ENCODE measurements at regions not wholly inside any gene's neighbourhood (a gene's known extent, or its start where the extent isn't known, plus 50 kb on each side); places are given as distances from the start of the nearest gene placed in this dataset.

GRCh38 chr10:128551475-128551874 is 425.3 kb upstream of the MKI67 start:
- no peaks in the 10 kb centered on the region for H3K36me3 ChIP-seq (ENCODE audit: control insufficient read depth, insufficient read depth, low read length)
- TF ChIP-seq CTCF (IDR thresholded peaks at IDR 0.05; ENCODE audit: insufficient read depth, low read length, severe bottlenecking) = no peak
- H3K27me3 ChIP-seq (ENCODE audit: control insufficient read depth, insufficient read depth, low read length) = no peaks in the 10 kb centered on the region
- no peak overlapping the region for H3K4me3 ChIP-seq (ENCODE audit: low read depth, low read length)
- FAIRE-seq = no peak
- DNase-seq (ENCODE audit: low read depth) = no peak

GRCh38 chr10:128553755-128554154 is 427.5 kb upstream of the MKI67 start:
- no peaks in the 10 kb centered on the region for H3K27me3 ChIP-seq (ENCODE audit: control insufficient read depth, insufficient read depth, low read length)
- no peaks in the 10 kb centered on the region for H3K36me3 ChIP-seq (ENCODE audit: control insufficient read depth, insufficient read depth, low read length)
- no peak for TF ChIP-seq CTCF (IDR thresholded peaks at IDR 0.05; ENCODE audit: insufficient read depth, low read length, severe bottlenecking)
- no peak for FAIRE-seq
- no peak overlapping the region for H3K4me3 ChIP-seq (ENCODE audit: low read depth, low read length)
- no peak for DNase-seq (ENCODE audit: low read depth)

- no peak overlapping the region for H3K4me3 ChIP-seq (ENCODE audit: low read depth, low read length)
- DNase-seq (ENCODE audit: low read depth) (no peak), FAIRE-seq (no peak)
- no peaks in the 10 kb centered on the region for H3K27me3 ChIP-seq (ENCODE audit: control insufficient read depth, insufficient read depth, low read length)
- TF ChIP-seq CTCF (IDR thresholded peaks at IDR 0.05; ENCODE audit: insufficient read depth, low read length, severe bottlenecking) = no peak
- no peaks in the 10 kb centered on the region for H3K36me3 ChIP-seq (ENCODE audit: control insufficient read depth, insufficient read depth, low read length)
Measured at GRCh38 chr10:128556182-128557110, 430.2 kb upstream of the MKI67 start.

- no peaks in the 10 kb centered on the region for H3K36me3 ChIP-seq (ENCODE audit: control insufficient read depth, insufficient read depth, low read length)
- no peak for DNase-seq (ENCODE audit: low read depth)
- no peak for TF ChIP-seq CTCF (IDR thresholded peaks at IDR 0.05; ENCODE audit: insufficient read depth, low read length, severe bottlenecking)
Measured at GRCh38 chr10:128557149-128557710, 431.0 kb upstream of the MKI67 start.

GRCh38 chr10:128560406-128560805 is 434.2 kb upstream of the MKI67 start:
- FAIRE-seq (no peak), DNase-seq (ENCODE audit: low read depth) (no peak)
- no peak for TF ChIP-seq CTCF (IDR thresholded peaks at IDR 0.05; ENCODE audit: insufficient read depth, low read length, severe bottlenecking)
- no peaks in the 10 kb centered on the region for H3K36me3 ChIP-seq (ENCODE audit: control insufficient read depth, insufficient read depth, low read length)
- H3K27me3 ChIP-seq (ENCODE audit: control insufficient read depth, insufficient read depth, low read length) = no peaks in the 10 kb centered on the region
- H3K4me3 ChIP-seq (ENCODE audit: low read depth, low read length) = no peak overlapping the region

More at GRCh38 chr10:128557149-128557710, 431.0 kb upstream of the MKI67 start:
- no peak for FAIRE-seq
- no peak overlapping the region for H3K4me3 ChIP-seq (ENCODE audit: low read depth, low read length)
- no peaks in the 10 kb centered on the region for H3K27me3 ChIP-seq (ENCODE audit: control insufficient read depth, insufficient read depth, low read length)

All from bronchial epithelial cell (primary cell).